Upper lobe of right lung (tissue), 1 donor: ENCODE measurements at regions not wholly inside any gene's neighbourhood (a gene's known extent, or its start where the extent isn't known, plus 50 kb on each side); places are given as distances from the start of the nearest gene placed in this dataset.

Experiments used
- ATAC-seq: fragments of 200-7000 bp; cut with Tn5 transposase; one replicate; pipeline ENCODE4 v1.9.1; 2020; ENCODE audit warnings: mild to moderate bottlenecking, moderate library complexity
- DNase-seq: peaks from one replicate; pipeline ENCODE4 v3.0.0-alpha.2; 2020
- H3K27ac ChIP-seq: fragments of 200-600 bp; one replicate; pipeline ENCODE4 v1.8.0; 2022
- H3K27me3 ChIP-seq: fragments of 200-600 bp; one replicate; pipeline ENCODE4 v1.8.0; 2022; ENCODE audit warnings: mild to moderate bottlenecking
- H3K36me3 ChIP-seq: fragments of 200-600 bp; one replicate; pipeline ENCODE4 v1.8.0; 2022
- H3K4me1 ChIP-seq: fragments of 200-600 bp; one replicate; pipeline ENCODE4 v1.8.0; 2022
- H3K4me3 ChIP-seq: fragments of 200-600 bp; one replicate; pipeline ENCODE4 v1.8.0; 2022; ENCODE audit warnings: mild to moderate bottlenecking
- H3K9me3 ChIP-seq: fragments of 200-600 bp; one replicate; pipeline ENCODE4 v1.8.0; 2022
- CTCF ChIP-seq: fragments of 200-600 bp; IDR thresholded peaks from one replicate; pipeline ENCODE4 v1.8.0; 2022; ENCODE audit warnings: antibody characterized with exemption
- intact Hi-C: fragments of 100-400 bp; cut with DNase I; formaldehyde crosslinking; loops from one replicate; pipeline ENCODE4 v1.11.0; 2022
- donor health status: DM: no; HTN: yes; CAD: no; lungs with severe emphysema.

DNA sequence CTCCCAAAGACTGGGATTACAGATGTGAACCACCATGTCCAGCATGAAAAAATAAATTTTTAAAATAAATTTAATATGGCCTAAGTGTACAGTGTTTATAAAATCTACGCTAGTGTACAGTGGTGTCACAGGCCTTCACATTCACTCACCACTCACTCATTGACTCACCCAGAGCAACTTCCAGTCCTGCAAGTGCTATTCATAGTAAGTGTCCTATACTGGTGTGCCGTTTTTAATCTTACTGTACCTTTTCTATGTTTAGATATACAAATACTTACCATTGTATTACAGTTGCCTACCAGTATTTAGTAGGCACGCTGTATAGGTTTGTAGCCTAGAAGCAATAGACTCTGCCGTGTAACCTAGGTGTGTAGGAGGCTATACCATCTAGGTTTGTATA, 76.1 kb upstream of the FOXN2 start:
- H3K36me3 ChIP-seq: no peaks in the 10 kb centered on the region
- H3K9me3 ChIP-seq: no peaks in the 10 kb centered on the region
- intact Hi-C loops: no loop called here
- no peaks in the 10 kb centered on the region for H3K4me1 ChIP-seq
- no peaks in the 10 kb centered on the region for H3K27me3 ChIP-seq
- no peak for ATAC-seq
- no peak for DNase-seq
- H3K4me3 ChIP-seq: no peak overlapping the region
- no peak overlapping the region for H3K27ac ChIP-seq
- no peak for TF ChIP-seq CTCF

GRCh38 chr2:48240912-48241311, 73.6 kb upstream of the FOXN2 start:
- intact Hi-C loops: no loop called here
- Histone ChIP-seq H3K27me3 (no peaks in the 10 kb centered on the region), H3K27ac (no peak overlapping the region), H3K4me3 (no peak overlapping the region), H3K4me1 (no peaks in the 10 kb centered on the region), H3K9me3 (no peaks in the 10 kb centered on the region), H3K36me3 (no peaks in the 10 kb centered on the region)
- no peak for TF ChIP-seq CTCF
- ATAC-seq (no peak), DNase-seq (no peak)

DNA sequence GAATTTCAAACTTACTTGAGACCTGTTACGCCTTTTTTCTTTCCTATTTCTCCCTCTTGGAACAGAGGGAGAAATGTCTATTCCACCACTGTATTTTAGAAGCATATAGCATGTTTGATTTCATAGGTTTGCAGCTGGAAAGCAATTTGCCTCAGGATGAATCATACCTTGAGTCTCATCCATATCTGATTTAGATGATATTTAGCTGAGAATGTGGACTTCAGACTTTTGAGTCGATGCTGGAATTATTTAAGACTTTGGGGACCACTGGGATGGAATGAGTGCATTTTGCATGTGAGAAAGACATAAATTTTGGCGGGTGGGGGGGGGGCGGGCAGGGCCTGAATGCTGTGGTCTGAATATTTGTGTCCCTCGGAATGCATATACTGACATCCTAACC, 67.3 kb upstream of the FOXN2 start:
- H3K36me3 ChIP-seq: no peaks in the 10 kb centered on the region
- no peak for DNase-seq
- no peaks in the 10 kb centered on the region for H3K9me3 ChIP-seq
- intact Hi-C loops: no loop called here
- no peak for TF ChIP-seq CTCF
- H3K4me3 ChIP-seq: no peak overlapping the region
- no peak for ATAC-seq
- H3K27ac ChIP-seq: no peak overlapping the region
- no peaks in the 10 kb centered on the region for H3K27me3 ChIP-seq
- peaks cover 31% of the 10 kb centered on the region for H3K4me1 ChIP-seq

- H3K27me3 ChIP-seq: no peaks in the 10 kb centered on the region
- TF ChIP-seq CTCF: no peak
- intact Hi-C loops: no loop called here
- H3K4me1 ChIP-seq: peaks cover 31% of the 10 kb centered on the region
- DNase-seq (no peak), ATAC-seq (peak; percentile 85)
- H3K9me3 ChIP-seq: no peaks in the 10 kb centered on the region
- H3K27ac ChIP-seq: peak overlapping the region; percentile 1
- no peak overlapping the region for H3K4me3 ChIP-seq
- H3K36me3 ChIP-seq: no peaks in the 10 kb centered on the region
Measured at GRCh38 chr2:48248251-48248933, 66.1 kb upstream of the FOXN2 start.

DNA sequence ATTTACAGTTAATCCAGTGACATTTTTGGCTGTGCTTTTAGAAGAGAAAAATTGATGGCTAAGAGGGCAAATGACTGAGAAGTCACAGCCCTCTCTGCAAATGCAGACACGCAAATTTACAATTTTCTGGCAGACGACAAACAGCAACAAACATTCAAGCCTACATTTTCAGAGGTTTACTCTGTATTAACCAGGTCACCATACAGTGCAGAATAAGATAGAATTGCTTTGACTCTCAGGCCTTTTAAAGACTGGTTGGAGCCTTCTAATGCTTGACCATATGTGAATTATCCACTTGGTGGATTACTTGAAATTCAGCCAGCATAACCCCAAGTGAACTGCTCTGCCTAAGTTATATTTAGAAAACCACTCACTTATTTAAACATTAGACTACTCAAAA, 65.5 kb upstream of the FOXN2 start:
- Histone ChIP-seq H3K27ac (peak overlapping the region; percentile 1), H3K36me3 (no peaks in the 10 kb centered on the region), H3K4me1 (peaks cover 31% of the 10 kb centered on the region), H3K27me3 (no peaks in the 10 kb centered on the region), H3K4me3 (no peak overlapping the region), H3K9me3 (no peaks in the 10 kb centered on the region)
- DNase-seq: no peak
- intact Hi-C loops: no loop called here
- no peak for ATAC-seq
- no peak for TF ChIP-seq CTCF
